Activated CD8-positive, alpha-beta T cell treated with anti-CD3 and anti-CD28 coated beads for 36 hours (primary cell): ENCODE measurements at regions not wholly inside any gene's neighbourhood (a gene's known extent, or its start where the extent isn't known, plus 50 kb on each side); places are given as distances from the start of the nearest gene placed in this dataset.

Source experiments
- ATAC-seq: fragments of 200-7000 bp; cut with Tn5 transposase; one replicate; pipeline ENCODE4 v1.10.0; 2021; ENCODE audit warnings: mild to moderate bottlenecking, moderate library complexity
- CTCF ChIA-PET: fragments of 350-600 bp; sonication (Branson Sonifier 250); formaldehyde crosslinking; loops from one replicate; lab custom pipeline; 2021; ENCODE audit warnings: antibody characterized with exemption; lab: Charles Lee
- POLR2A ChIA-PET: fragments of 350-600 bp; sonication (Branson Sonifier 250); formaldehyde crosslinking; loops from one replicate; lab custom pipeline; 2021; ENCODE audit warnings: antibody characterized with exemption; lab: Charles Lee
- DNase-seq: peaks from one replicate; pipeline ENCODE4 v3.0.0-alpha.2; 2020
- H3K27ac Mint-ChIP-seq: one replicate; pipeline ENCODE4 v1.8.0; 2021; ENCODE audit warnings: mild to moderate bottlenecking, mixed read lengths
- H3K27me3 Mint-ChIP-seq: one replicate; pipeline ENCODE4 v1.8.0; 2021; ENCODE audit warnings: mixed read lengths
- H3K36me3 Mint-ChIP-seq: one replicate; pipeline ENCODE4 v1.8.0; 2021; ENCODE audit warnings: low read depth, mixed read lengths
- H3K4me1 Mint-ChIP-seq: one replicate; pipeline ENCODE4 v1.8.0; 2021; ENCODE audit warnings: low read depth, mixed read lengths
- H3K4me3 Mint-ChIP-seq: one replicate; pipeline ENCODE4 v1.8.0; 2021; ENCODE audit warnings: mild to moderate bottlenecking, moderate library complexity, mixed read lengths
- H3K9me3 Mint-ChIP-seq: one replicate; pipeline ENCODE4 v1.8.0; 2021; ENCODE audit warnings: mixed read lengths
- CTCF ChIP-seq: fragments of 200-600 bp; IDR thresholded peaks from one replicate; pipeline ENCODE4 v1.8.0; 2022; ENCODE audit warnings: antibody characterized with exemption, mild to moderate bottlenecking
- intact Hi-C: fragments of 100-400 bp; cut with micrococcal nuclease; formaldehyde crosslinking; loops from one replicate; pipeline ENCODE4 v1.10.0; 2022

GRCh38 chr1:79875187-79875586 lies 868.7 kb upstream of the ADGRL4 start:
- Mint-ChIP-seq H3K27me3 (no peaks in the 10 kb centered on the region), H3K36me3 (no peaks in the 10 kb centered on the region), H3K9me3 (peaks cover 13% of the 10 kb centered on the region), H3K27ac (no peak overlapping the region), H3K4me1 (no peaks in the 10 kb centered on the region), H3K4me3 (no peak overlapping the region)
- ChIA-PET CTCF (no interaction called here), POLR2A (no interaction called here)
- intact Hi-C loops, result no loop called here
- no peak for TF ChIP-seq CTCF
- no peak for DNase-seq
- ATAC-seq, result no peak

GRCh38 chr1:79874289-79874688 lies 867.8 kb upstream of the ADGRL4 start:
- ChIA-PET CTCF (no interaction called here), POLR2A (no interaction called here)
- ATAC-seq (no peak), DNase-seq (no peak)
- Mint-ChIP-seq H3K27ac (no peak overlapping the region), H3K36me3 (no peaks in the 10 kb centered on the region), H3K4me1 (no peaks in the 10 kb centered on the region), H3K27me3 (no peaks in the 10 kb centered on the region), H3K4me3 (no peak overlapping the region), H3K9me3 (peaks cover 8% of the 10 kb centered on the region)
- no peak for TF ChIP-seq CTCF
- intact Hi-C loops, result no loop called here

- ATAC-seq (no peak), DNase-seq (no peak)
- H3K36me3 Mint-ChIP-seq, result no peaks in the 10 kb centered on the region
- CTCF ChIA-PET, result no interaction called here
- no peaks in the 10 kb centered on the region for H3K4me1 Mint-ChIP-seq
- no peaks in the 10 kb centered on the region for H3K27me3 Mint-ChIP-seq
- POLR2A ChIA-PET, result no interaction called here
- no peak overlapping the region for H3K4me3 Mint-ChIP-seq
- TF ChIP-seq CTCF, result no peak
- intact Hi-C loops, result no loop called here
- H3K27ac Mint-ChIP-seq, result no peak overlapping the region
- peaks cover 10% of the 10 kb centered on the region for H3K9me3 Mint-ChIP-seq
Measured at GRCh38 chr1:79859212-79859948, 852.9 kb upstream of the ADGRL4 start.

GRCh38 chr1:79852004-79852403 lies 845.5 kb upstream of the ADGRL4 start:
- ChIA-PET POLR2A (no interaction called here), CTCF (no interaction called here)
- DNase-seq (no peak), ATAC-seq (no peak)
- intact Hi-C loops, result no loop called here
- H3K36me3 Mint-ChIP-seq, result no peaks in the 10 kb centered on the region
- no peak for TF ChIP-seq CTCF
- H3K27me3 Mint-ChIP-seq, result no peaks in the 10 kb centered on the region
- H3K4me3 Mint-ChIP-seq, result no peak overlapping the region
- H3K9me3 Mint-ChIP-seq, result peaks cover 2% of the 10 kb centered on the region
- no peaks in the 10 kb centered on the region for H3K4me1 Mint-ChIP-seq
- no peak overlapping the region for H3K27ac Mint-ChIP-seq

- no peak for ATAC-seq
- ChIA-PET POLR2A (no interaction called here), CTCF (no interaction called here)
- H3K36me3 Mint-ChIP-seq, result no peaks in the 10 kb centered on the region
- H3K27ac Mint-ChIP-seq, result no peak overlapping the region
- H3K27me3 Mint-ChIP-seq, result no peaks in the 10 kb centered on the region
- no peak for DNase-seq
- H3K9me3 Mint-ChIP-seq, result peaks cover 2% of the 10 kb centered on the region
- intact Hi-C loops, result no loop called here
- no peak overlapping the region for H3K4me3 Mint-ChIP-seq
- no peak for TF ChIP-seq CTCF
- H3K4me1 Mint-ChIP-seq, result no peaks in the 10 kb centered on the region
Measured at GRCh38 chr1:79849388-79849787, 842.9 kb upstream of the ADGRL4 start.
